HPDE6-E6E7 (cell line): ENCODE measurements at regions not wholly inside any gene's neighbourhood (a gene's known extent, or its start where the extent isn't known, plus 50 kb on each side); places are given as distances from the start of the nearest gene placed in this dataset.

Source experiments
- DNase-seq: peaks from one replicate; pipeline ENCODE4 v3.0.0; 2011; ENCODE audit warnings: missing footprints; ENCODE audit errors: extremely low spot score

DNA sequence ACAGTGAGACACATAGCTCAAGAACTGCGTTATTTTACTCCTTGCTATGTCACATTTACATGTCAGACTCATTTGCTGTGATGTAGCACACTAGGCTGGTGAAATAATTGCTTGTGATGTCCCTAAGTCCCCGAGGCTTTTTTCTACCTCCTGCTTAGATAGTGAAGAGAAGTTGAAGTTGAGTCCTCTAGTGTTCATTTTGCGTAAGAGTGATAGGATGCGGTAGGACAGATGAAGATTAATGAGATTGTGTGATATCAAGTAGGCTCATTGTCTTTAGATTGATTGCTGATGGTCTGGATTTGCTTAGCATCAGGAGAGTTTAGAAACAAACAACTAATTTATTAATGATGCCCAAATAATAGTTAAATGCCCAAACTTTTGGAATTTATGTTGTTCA is 173.6 kb upstream of the NUDT6 start:
- DNase-seq, result no peak

GRCh38 chr4:123102897-123103471 is 180.6 kb upstream of the NUDT6 start:
- DNase-seq, result no peak

GRCh38 chr4:123104310-123105025 is 182.1 kb upstream of the NUDT6 start:
- no peak for DNase-seq

DNA sequence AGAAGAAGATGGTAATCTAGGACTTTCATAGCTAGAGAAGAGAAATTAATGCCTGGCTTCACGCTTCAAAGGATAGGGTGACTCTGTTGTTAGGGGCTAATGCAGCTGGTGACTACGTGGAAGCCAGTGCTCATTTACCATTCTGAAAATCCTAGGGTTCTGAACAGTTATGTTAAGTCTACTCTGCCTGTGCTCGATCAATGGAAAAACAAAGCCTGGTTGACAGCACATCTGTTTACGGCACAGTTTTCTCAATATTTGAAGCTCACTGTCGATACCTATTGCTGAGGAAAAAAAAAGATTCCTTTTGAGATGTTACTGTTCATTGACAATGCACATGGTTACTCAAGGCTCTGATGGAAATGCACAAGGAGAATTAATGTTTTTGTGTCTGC is 182.6 kb upstream of the NUDT6 start:
- DNase-seq, result no peak

- DNase-seq, result no peak
Measured at GRCh38 chr4:123106747-123107146, 184.3 kb upstream of the NUDT6 start.

DNA sequence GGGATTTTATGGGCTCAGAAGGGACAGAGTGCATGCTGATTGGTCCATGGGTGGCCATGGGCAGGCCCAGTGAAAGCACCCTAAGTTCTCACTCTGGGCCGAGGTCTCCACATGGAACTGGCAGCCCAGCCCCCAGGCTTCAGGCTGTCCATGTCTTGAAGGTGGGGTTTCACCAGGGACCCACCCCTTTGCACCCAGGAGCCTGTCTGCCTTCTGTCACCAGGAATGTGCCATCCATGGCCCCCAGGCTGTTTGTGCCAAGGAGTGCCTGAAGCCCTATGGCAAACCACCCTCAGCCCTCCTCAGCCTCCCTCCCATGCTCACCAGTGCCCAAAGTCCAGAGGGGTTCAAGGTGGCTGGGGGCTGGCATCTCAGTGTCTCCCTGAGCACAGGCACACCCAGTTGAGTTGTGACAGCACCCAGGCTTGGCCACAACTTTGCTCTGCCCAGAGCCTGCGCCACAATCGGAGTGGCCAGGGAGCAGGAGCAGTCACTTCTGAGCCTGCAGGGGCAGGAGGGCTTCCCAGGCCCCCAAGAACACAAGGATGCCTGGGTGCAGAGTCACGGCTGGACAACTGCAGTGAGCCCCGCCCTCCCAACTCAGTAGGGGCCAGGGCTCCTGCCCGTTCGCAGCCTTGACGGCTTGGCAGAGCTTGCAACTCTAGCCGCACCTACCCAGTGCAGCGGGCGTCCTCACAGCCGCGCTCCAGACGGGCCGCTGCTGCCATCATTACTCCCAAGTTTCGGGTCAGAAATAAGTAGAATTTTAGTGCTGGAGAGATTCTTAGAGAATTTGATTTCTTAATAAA is 185.3 kb upstream of the NUDT6 start:
- DNase-seq, result no peak

DNA sequence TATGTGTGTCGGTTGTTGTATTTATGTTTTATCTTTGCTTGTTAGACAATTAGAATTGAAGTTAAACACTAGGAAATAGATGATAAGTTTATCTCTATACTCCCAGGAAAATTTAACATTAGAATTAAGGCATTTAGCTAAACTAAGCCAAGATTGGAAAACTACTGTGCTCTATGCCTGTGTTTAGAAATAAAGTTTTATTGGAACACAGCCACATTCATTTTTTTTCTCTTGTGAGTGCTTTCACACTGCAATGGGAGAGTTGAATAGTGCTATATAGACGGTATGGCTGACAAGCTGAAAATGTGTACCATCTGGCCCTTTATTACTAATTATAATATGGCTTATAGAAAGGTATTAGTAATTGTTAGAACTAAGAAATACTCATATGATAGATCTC is 186.7 kb upstream of the NUDT6 start:
- DNase-seq, result no peak

DNA sequence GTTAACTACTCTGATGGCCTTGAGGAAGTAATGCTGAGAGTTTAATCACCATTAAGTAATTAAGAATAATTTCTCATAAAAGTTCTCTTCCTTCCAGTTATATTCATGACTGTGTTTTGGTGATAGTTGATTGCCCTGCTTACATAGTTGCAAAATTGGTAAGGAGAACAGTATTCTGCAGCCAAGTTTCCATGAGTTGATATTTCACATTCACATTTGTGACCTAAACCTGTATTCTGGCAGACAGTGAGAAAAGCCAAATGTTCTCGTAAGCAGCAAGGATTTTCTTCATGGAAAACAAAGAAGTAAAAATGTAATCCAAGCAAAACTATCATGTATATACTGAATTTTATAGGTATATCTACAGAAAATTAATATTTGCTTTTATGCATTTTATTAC is 187.8 kb upstream of the NUDT6 start:
- no peak for DNase-seq

DNA sequence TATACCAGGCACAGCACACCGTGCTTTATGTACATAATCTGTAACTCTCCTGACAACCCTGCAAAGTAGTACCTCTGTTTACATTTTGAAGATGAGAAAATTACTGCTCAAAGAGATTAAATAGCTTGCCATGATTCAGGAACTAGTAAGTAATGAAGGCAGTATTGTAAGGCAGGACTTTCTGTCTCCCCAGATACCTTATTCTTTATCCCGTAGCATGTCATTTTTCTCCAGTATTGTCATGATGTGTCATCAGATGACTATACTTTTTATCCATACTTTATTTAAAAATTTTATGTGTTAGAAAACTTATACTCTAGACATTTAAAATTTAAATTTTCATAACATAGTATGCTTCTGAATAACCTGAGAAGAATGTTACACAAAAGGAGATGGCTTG is 188.3 kb upstream of the NUDT6 start:
- DNase-seq, result no peak

DNA sequence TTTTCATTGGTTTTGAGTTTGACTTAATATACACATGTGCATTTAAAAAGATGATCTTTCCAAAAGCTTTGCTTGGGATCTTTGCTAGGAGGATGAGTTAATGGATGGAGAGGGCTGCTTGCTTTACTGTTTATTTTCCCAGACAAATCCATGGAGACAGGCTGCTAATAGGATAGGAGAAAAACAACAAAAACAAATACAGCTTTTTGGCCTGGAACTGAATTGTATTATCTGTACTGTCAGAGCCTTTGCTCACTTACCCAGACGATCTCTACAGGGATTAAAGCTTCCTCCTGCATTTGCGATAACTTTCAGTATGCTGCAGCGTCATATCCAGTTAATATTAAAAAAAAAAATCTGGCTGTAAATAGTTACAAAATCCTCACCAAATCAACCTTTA is 190.8 kb upstream of the NUDT6 start:
- no peak for DNase-seq

DNA sequence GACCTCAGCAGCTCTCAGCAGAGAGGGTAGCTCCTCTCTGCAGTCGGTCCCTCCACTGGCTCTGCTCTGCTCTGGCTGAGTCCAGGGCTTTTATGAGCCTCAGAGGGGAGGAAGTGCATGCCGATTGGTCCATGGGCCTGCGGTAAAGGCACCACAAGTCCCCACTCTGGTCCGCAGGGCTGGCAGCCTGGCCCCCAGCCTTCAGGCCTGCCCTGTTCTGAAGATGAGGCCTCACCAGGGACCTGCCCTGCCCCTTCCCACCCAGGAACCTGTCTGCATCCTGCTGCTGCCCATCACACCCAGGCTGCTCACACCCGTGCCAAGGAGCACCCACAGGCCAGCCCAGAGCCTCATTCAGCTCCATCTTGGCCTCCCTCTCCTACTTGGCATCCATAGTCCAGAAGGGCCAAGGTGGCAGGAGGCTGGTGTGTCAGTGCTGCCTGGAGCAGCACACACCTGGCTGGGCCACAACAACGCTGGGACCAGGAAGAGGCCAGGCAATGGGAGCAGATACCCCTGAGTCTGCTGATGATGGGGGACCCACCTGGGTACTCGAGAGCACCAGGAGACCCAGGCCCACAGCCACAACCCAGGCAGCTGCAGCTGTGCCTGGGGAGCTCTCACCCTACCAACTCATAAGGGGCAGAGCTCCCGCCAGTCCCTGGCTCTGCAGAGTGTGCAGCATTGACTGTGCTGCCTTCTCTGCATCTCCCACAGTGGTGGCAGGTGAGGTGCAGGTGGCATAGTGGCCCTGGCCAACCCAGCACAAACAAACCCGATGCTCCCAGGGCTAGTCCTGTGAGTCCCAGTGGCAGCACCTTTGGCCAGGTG is 191.9 kb upstream of the NUDT6 start:
- DNase-seq, result no peak

DNA sequence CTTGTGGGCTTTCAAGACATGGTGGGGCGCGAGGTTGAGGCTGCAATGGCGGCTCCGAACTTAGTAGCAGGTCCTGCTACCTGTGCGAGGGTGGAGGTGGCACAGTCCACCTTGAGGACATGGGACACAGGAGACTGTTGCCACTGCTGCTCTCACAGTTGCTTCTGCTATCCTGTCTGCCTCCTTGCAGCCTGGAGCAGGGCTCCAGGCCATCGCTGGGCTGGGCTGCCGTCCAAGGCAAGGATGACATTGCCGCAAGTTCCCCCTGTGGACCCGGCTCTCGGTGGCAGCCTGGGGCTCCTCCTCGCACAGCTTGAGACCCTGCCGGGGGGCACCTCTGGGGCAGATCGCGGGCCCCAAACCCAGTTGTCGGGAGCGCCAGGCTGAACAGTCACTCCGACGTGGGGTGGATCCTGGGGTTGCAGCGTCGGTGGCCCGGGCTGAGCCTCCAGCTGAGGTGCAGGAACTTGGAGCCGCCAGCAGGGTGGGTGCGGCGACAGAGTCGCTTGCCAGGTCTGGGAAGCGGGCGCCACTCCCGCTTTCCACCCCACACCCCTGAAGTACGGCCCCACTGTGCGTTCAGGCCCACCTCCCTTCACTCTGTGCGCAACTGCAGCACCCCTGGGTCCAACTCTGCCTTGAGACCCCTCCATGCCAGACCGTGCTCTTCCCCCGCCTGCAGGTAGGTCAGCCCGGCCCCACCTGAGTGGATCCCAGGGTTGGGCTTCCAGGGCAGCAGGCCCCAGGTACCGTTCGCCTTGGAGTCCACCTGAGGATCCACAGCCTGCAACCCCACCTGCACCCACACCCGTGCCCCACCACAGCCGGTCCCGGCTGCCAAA is 192.7 kb upstream of the NUDT6 start:
- no peak for DNase-seq

- DNase-seq, result no peak
Measured at GRCh38 chr4:123116412-123116811, 194.0 kb upstream of the NUDT6 start.

- peak; percentile 14 for DNase-seq
Measured at GRCh38 chr4:123120473-123120872, 198.1 kb upstream of the NUDT6 start.

DNA sequence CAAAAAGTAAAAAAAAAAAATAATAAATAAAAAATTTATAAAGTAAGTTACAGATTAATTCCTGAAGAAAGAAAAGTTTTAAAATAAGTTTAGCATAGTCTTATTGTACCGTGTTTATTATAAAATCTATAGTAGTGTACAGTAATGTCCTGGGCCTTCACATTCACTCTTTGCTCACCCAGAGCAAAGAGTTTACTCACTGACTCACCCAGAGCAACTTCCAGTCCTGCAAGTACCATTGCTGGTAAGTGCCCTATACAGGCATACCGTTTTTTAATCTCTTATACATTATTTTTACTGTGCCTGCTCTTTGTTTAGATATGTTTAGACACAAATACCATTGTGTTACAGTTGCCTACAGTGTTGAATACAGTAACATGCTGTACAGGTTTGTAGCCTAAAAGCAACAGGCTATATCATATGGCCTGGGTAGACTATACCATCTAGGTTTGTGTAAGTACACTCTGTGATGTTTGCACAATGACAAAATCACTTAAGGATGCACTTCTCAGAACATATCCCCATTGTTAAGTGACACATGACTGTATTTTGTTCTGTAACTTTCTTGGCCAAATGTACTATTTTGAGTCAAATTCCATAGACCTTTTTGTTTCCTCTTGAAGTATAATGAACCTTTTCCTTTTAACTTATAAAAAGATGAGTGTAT is 199.0 kb upstream of the NUDT6 start:
- DNase-seq, result peak; percentile 10

DNA sequence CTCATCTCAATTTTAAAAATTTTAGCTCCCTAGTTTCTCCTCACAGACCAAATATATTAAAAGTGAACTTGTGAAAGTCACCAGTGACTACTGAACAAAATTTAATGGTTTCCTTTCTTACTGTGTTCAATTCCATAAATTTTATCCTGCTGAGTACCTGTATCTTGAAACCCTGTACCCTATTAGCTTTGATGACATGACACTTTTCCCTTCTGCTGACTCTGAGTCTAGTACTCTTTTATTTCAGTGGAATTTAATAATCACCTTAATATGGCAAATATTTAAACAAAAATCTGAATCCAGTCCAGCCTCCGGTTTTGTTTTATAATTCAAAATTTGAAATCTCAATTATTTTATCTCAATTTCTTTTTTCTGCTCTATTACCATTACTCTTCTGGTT is 203.1 kb upstream of the NUDT6 start:
- DNase-seq, result no peak

DNA sequence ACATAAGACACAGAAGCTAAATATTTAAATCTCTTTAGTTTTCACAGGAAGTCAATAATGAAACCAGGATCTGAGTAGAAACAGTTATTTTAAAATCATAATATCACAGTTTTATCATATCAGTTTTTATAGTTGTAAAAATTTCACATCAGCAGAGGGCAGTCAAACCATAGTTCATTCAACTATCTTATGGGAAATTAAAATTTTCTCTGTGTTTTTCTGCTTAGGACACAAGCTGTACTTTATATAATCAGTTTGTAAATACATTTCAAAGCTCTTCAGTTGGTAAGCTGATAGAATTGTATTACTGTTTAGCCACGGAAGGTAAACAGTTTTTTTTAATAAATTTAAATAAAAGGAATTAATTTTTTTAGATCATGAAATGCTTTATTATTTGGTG is 204.8 kb upstream of the NUDT6 start:
- DNase-seq, result no peak

DNA sequence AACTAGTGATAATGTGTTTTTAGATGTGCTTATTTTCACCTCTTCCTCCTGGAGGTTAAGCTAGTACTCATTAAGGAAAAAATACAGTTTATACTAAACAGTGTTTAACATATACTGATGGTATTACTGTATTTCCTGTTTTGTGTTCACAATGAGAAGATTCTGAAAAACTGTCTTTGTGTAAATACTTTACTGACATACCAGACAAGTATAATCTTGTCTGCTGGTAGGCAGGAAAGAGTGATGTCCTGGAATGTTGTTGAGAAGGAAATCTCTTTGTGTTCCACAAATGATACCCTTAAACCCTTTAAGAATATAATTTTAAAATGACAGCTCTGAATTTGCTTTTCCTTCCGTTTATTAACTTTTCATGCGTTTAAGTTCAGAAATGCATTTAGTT is 205.5 kb upstream of the NUDT6 start:
- DNase-seq, result peak; percentile 67

DNA sequence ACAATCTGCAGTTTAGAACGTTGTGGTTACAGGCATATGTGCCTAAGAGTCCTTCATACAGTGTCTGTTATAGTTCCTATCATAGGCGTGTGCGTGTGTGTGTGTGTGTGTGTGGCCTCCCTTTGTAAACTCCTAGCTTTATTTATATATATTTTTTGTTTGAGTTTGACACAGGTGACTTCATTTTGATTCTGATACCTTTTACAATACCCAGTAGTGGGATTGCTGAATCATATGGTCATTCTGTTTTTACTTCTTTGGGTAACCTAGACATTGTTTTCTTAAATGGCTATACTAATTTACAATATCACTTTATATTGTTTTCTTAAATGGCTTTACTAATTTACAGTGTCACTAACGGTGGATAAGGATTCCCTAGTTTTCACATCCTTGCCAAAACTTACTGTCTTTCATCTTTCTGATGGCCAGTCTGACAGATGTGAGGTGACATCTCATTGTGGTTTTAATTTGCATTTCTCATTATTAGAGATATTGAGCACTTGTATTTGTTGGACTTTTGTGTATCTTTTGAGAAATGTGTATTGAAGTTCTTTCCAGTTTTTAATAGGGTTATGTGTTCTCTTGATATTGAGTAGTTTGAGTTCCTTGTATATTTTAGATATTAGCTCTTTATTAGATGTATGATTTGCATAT is 211.1 kb upstream of the NUDT6 start:
- no peak for DNase-seq

GRCh38 chr4:123144616-123145015 is 222.2 kb upstream of the NUDT6 start:
- DNase-seq, result no peak
